DOHH2 (cell line): ENCODE measurements at regions not wholly inside any gene's neighbourhood (a gene's known extent, or its start where the extent isn't known, plus 50 kb on each side); places are given as distances from the start of the nearest gene placed in this dataset.
"Not testable (repeated sequence)": the region's sequence is repeated elsewhere in the genome, so short reads cannot be mapped to it uniquely, and the experiment has no call there.

Experiments used
- H3F3A ChIP-seq: fragments of 200-600 bp; sonication (generic), shearing (Covaris generic); 2 replicates; pipeline ENCODE4 v1.6.0; 2016; ENCODE audit warnings: antibody characterized with exemption, mild to moderate bottlenecking; ENCODE audit not compliant: control insufficient read depth, insufficient read depth
- H3K27ac ChIP-seq: fragments of 200-600 bp; sonication (generic); 2 replicates; pipeline ENCODE4 v1.5.1; 2014; ENCODE audit warnings: low read depth, mild to moderate bottlenecking, low read length, moderate library complexity
- H3K27me3 ChIP-seq: fragments of 200-600 bp; sonication (generic); 2 replicates; pipeline ENCODE4 v1.6.1; 2014; ENCODE audit warnings: mild to moderate bottlenecking, low read length, mixed read lengths; ENCODE audit not compliant: control insufficient read depth
- H3K36me3 ChIP-seq: fragments of 200-600 bp; sonication (generic); 2 replicates; pipeline ENCODE4 v1.6.1; 2014; ENCODE audit warnings: mild to moderate bottlenecking, low read length, moderate library complexity, mixed read lengths; ENCODE audit not compliant: control insufficient read depth
- H3K4me1 ChIP-seq: fragments of 200-600 bp; sonication (generic); 2 replicates; pipeline ENCODE4 v1.6.1; 2014; ENCODE audit warnings: mild to moderate bottlenecking, low read length, mixed read lengths; ENCODE audit not compliant: control insufficient read depth
- H3K4me2 ChIP-seq: fragments of 200-600 bp; sonication (generic); 2 replicates; pipeline ENCODE4 v1.6.0; 2014; ENCODE audit warnings: mild to moderate bottlenecking, low read length, moderate library complexity
- H3K4me3 ChIP-seq: fragments of 200-600 bp; sonication (generic); 2 replicates; pipeline ENCODE4 v1.5.1; 2014; ENCODE audit warnings: mild to moderate bottlenecking, low read length, mixed read lengths
- H3K79me2 ChIP-seq: fragments of 200-600 bp; sonication (generic); 2 replicates; pipeline ENCODE4 v1.6.1; 2014; ENCODE audit warnings: mild to moderate bottlenecking, low read length, mixed read lengths; ENCODE audit not compliant: control insufficient read depth
- H3K9me2 ChIP-seq: fragments of 200-600 bp; sonication (generic); replicated peaks from 2 replicates; pipeline ENCODE4 v1.6.1; 2014; ENCODE audit warnings: mild to moderate bottlenecking, low read length, mixed read lengths; ENCODE audit not compliant: control insufficient read depth
- H3K9me3 ChIP-seq: fragments of 200-600 bp; sonication (generic); 2 replicates; pipeline ENCODE4 v1.6.1; 2014; ENCODE audit warnings: antibody characterized with exemption, low read length, mixed read lengths; ENCODE audit not compliant: control insufficient read depth, insufficient read depth
- H4K20me1 ChIP-seq: fragments of 200-600 bp; sonication (generic); 2 replicates; pipeline ENCODE4 v1.6.0; 2014; ENCODE audit warnings: low read depth, mild to moderate bottlenecking, antibody characterized with exemption, low read length, moderate library complexity; ENCODE audit not compliant: control insufficient read depth, insufficient read depth
- EZH2phosphoT487 ChIP-seq: fragments of 200-600 bp; sonication (generic); IDR thresholded peaks from 2 replicates; pipeline ENCODE4 v1.6.1; 2017; ENCODE audit warnings: borderline replicate concordance, mild to moderate bottlenecking, antibody characterized with exemption, low read length, moderate library complexity, mixed read lengths
- TF ChIP-seq, protein P1 (sequence below): fragments of 200-600 bp; sonication (generic); IDR thresholded peaks from one replicate; pipeline ENCODE4 v1.5.1; 2014; ENCODE audit warnings: antibody characterized with exemption, mild to moderate bottlenecking, low read depth, low read length; ENCODE audit not compliant: poor library complexity, severe bottlenecking

DNA sequence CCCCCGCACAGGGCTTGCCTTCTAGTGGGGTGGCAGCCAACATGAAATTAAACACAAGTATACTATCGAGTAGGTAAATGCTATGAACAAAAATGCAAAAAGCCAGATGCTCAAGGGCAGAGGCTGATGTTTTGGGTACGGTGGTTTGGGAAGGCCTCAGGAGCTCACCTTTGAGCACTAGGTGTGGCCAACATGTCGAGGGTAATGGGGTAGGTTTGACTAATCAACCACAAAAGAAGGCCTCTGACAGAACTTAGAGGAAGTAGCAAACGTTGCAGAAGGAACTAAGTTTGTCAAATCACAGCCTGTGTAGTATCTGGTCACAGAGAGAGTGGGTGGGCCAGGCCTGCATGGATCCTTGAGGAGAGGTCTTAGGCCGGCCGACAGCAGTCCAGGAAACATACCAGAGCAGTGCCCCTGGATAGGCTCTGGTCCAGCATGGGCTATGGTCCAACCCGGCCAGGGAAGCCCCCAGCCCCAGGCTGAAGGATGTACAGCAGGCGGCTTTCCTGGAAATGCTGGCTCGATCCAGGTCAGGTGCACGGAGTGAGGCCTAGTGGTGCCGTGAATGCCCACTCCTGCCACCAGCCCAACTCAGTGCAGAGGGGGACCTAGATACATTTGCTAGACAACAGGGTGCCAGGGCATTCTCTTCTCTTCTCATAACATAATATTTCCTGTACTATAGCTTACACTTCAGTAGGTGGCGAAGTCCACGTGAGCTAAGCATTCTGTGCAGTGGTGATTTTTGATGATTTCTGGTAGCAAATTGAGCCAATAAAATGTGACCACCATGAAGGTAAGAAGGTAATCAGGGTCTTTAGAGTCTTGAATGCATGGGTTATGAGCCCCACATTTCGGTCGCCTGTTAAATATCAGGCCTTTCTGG, 56.3 kb upstream of the CD93 start:
- Histone ChIP-seq H3K27ac (no peak overlapping the region), H3K4me3 (no peak overlapping the region), H4K20me1 (no peaks in the 10 kb centered on the region), H3K36me3 (no peaks in the 10 kb centered on the region), H3K9me3 (no peaks in the 10 kb centered on the region), H3K79me2 (no peaks in the 10 kb centered on the region), H3K9me2 (no peaks in the 10 kb centered on the region), H3F3A (no peaks in the 10 kb centered on the region), H3K4me2 (no peak overlapping the region), H3K27me3 (no peaks in the 10 kb centered on the region), H3K4me1 (no peaks in the 10 kb centered on the region)
- TF ChIP-seq EZH2phosphoT487 = no peak
- TF ChIP-seq, protein P1, sequence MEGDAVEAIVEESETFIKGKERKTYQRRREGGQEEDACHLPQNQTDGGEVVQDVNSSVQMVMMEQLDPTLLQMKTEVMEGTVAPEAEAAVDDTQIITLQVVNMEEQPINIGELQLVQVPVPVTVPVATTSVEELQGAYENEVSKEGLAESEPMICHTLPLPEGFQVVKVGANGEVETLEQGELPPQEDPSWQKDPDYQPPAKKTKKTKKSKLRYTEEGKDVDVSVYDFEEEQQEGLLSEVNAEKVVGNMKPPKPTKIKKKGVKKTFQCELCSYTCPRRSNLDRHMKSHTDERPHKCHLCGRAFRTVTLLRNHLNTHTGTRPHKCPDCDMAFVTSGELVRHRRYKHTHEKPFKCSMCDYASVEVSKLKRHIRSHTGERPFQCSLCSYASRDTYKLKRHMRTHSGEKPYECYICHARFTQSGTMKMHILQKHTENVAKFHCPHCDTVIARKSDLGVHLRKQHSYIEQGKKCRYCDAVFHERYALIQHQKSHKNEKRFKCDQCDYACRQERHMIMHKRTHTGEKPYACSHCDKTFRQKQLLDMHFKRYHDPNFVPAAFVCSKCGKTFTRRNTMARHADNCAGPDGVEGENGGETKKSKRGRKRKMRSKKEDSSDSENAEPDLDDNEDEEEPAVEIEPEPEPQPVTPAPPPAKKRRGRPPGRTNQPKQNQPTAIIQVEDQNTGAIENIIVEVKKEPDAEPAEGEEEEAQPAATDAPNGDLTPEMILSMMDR = no peak

DNA sequence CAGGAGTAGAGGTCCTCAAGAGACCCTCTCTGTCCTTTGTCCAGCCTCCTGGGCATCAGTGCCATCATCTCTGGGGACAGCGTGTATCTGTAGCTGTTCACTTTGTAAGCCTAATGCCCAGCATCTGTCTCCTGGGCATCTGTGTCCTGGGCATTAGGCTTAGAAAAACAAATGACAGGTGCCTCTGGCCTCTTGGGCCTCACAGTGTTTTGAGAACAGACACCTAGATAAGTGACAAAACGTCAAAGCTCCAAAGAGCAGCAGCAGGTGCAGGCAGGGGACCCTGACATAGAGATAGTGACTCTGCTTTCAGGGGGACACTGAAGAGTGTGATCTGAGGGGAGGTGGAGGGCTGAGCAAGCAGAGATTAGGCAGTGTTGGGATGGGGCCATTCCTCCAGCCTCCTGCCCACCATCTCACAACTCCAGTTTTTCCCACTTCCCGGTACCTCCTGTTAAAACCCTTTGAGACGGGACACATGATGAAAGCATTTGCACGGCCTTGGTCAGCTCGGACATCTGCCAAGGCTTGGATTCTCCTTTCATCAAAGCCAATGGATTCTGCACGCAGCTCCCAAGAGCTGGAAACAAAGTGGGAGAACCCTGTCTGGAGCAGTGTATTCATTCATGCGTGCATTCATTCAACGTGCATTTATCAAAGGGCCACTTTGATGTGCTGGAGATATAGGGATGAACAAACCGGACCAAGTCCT, 55.5 kb upstream of the CD93 start:
- Histone ChIP-seq H3F3A (no peaks in the 10 kb centered on the region), H3K4me3 (no peak overlapping the region), H3K9me2 (no peaks in the 10 kb centered on the region), H3K27me3 (no peaks in the 10 kb centered on the region), H4K20me1 (no peaks in the 10 kb centered on the region), H3K4me1 (no peaks in the 10 kb centered on the region), H3K9me3 (no peaks in the 10 kb centered on the region), H3K27ac (no peak overlapping the region), H3K4me2 (no peak overlapping the region), H3K79me2 (no peaks in the 10 kb centered on the region), H3K36me3 (no peaks in the 10 kb centered on the region)
- TF ChIP-seq EZH2phosphoT487 = no peak
- TF ChIP-seq, protein P1 = no peak

DNA sequence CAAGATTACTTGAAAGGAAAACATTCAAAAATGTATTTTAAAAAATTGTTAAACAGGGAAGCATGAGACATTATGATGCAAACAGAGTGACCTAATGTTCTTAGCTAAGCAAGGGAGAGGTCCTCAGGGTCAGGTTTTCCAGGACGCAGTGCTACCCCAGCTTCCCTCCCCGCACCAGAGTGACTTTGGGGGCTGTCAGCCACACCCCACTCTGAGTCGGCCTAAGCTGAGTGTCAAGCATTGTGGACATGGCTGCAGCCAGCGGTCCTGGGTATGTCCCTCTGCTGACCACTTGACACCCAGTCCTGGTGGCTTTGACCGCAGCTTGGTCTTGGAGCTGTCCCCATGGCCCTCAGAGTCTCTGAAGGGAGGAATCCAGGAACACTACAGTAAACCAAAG, 54.9 kb upstream of the CD93 start:
- Histone ChIP-seq H3F3A (no peaks in the 10 kb centered on the region), H3K4me3 (no peak overlapping the region), H4K20me1 (no peaks in the 10 kb centered on the region), H3K27ac (no peak overlapping the region), H3K9me2 (no peaks in the 10 kb centered on the region), H3K4me2 (no peak overlapping the region), H3K79me2 (no peaks in the 10 kb centered on the region), H3K9me3 (no peaks in the 10 kb centered on the region), H3K36me3 (no peaks in the 10 kb centered on the region), H3K4me1 (no peaks in the 10 kb centered on the region), H3K27me3 (no peaks in the 10 kb centered on the region)
- TF ChIP-seq, protein P1 = no peak
- no peak for TF ChIP-seq EZH2phosphoT487

DNA sequence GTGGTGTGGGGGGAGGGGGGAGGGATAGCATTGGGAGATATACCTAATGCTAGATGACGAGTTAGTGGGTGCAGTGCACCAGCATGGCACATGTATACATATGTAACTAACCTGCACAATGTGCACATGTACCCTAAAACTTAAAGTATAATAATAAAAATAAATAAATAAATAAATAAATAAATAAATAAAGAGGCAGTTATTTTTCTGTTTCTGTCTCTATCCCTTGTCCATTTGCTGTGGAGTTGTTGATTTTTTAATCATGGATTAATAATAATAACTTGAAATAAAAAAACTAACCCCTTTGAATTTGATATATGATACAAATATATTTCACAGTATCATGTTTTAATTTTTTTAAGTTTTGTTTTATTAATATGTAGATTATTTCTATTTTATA, 53.9 kb upstream of the CD93 start:
- H3K27me3 ChIP-seq, H3F3A ChIP-seq, H3K27ac ChIP-seq, H3K4me2 ChIP-seq, H4K20me1 ChIP-seq, H3K9me2 ChIP-seq, H3K79me2 ChIP-seq, H3K4me3 ChIP-seq, H3K9me3 ChIP-seq, H3K36me3 ChIP-seq, H3K4me1 ChIP-seq: not testable (repeated sequence)
